SK-N-SH treated with all-trans-retinoic acid at 6 μM for 48 hours (cell line): ENCODE measurements at regions not wholly inside any gene's neighbourhood (a gene's known extent, or its start where the extent isn't known, plus 50 kb on each side); places are given as distances from the start of the nearest gene placed in this dataset.

Experiments used
- CSDC2 ChIP-seq: fragments of 250-450 bp; sonication (Bioruptor Pico); IDR thresholded peaks from 2 replicates; pipeline ENCODE4 v1.5.0; 2020; ENCODE audit warnings: mild to moderate bottlenecking, moderate library complexity
- GLIS3 ChIP-seq: fragments of 250-450 bp; sonication (Bioruptor Pico); IDR thresholded peaks from 2 replicates; pipeline ENCODE4 v1.5.0; 2020; ENCODE audit warnings: mild to moderate bottlenecking, moderate library complexity
- PATZ1 ChIP-seq: fragments of 250-450 bp; sonication (Bioruptor Pico); IDR thresholded peaks from 2 replicates; pipeline ENCODE4 v1.8.0; 2020; ENCODE audit warnings: mild to moderate bottlenecking, moderate library complexity, borderline replicate concordance
- PPARA ChIP-seq: fragments of 250-450 bp; sonication (Bioruptor Pico); IDR thresholded peaks from 2 replicates; pipeline ENCODE4 v1.5.0; 2020; ENCODE audit warnings: mild to moderate bottlenecking, borderline replicate concordance
- RARB ChIP-seq: fragments of 250-450 bp; sonication (Bioruptor Pico); IDR thresholded peaks from 2 replicates; pipeline ENCODE4 v1.8.0; 2021; ENCODE audit warnings: mild to moderate bottlenecking, moderate library complexity
- SNAI2 ChIP-seq: fragments of 250-450 bp; sonication (Bioruptor Pico); IDR thresholded peaks from 2 replicates; pipeline ENCODE4 v1.5.0; 2020; ENCODE audit warnings: mild to moderate bottlenecking, moderate library complexity
- TOX ChIP-seq: fragments of 250-450 bp; sonication (Bioruptor Pico); IDR thresholded peaks from 2 replicates; pipeline ENCODE4 v1.8.0; 2021; ENCODE audit warnings: mild to moderate bottlenecking, moderate library complexity, borderline replicate concordance
- TSHZ2 ChIP-seq: fragments of 250-450 bp; sonication (Bioruptor Pico); IDR thresholded peaks from 2 replicates; pipeline ENCODE4 v1.5.0; 2020; ENCODE audit warnings: mild to moderate bottlenecking, moderate library complexity
- ZC3H10 ChIP-seq: fragments of 250-450 bp; sonication (Bioruptor Pico); IDR thresholded peaks from 2 replicates; pipeline ENCODE4 v1.5.1; 2021; ENCODE audit warnings: mild to moderate bottlenecking, moderate library complexity
- ZFP3 ChIP-seq: fragments of 250-450 bp; sonication (Bioruptor Pico); IDR thresholded peaks from 2 replicates; pipeline ENCODE4 v1.5.0; 2020; ENCODE audit warnings: mild to moderate bottlenecking, moderate library complexity
- ZNF565 ChIP-seq: fragments of 450-650 bp; formaldehyde crosslinking; conservative IDR thresholded peaks from 2 replicates; pipeline ENCODE4 v1.5.0; 2020; ENCODE audit warnings: low read depth, mild to moderate bottlenecking, moderate library complexity
- ZNF8 ChIP-seq: fragments of 450-650 bp; formaldehyde crosslinking; IDR thresholded peaks from 2 replicates; pipeline ENCODE4 v1.5.0; 2020; ENCODE audit warnings: mild to moderate bottlenecking, moderate library complexity

- no peak for TF ChIP-seq CSDC2 (CRISPR knock-in tag)
- TF ChIP-seq PATZ1: no peak
- TF ChIP-seq PPARA (CRISPR knock-in tag): no peak
- no peak for TF ChIP-seq TSHZ2 (CRISPR knock-in tag)
- TF ChIP-seq ZFP3 (CRISPR knock-in tag): no peak
- TF ChIP-seq ZNF8: no peak
- TF ChIP-seq GLIS3 (CRISPR knock-in tag): no peak
- no peak for TF ChIP-seq ZNF565
- TF ChIP-seq SNAI2 (CRISPR knock-in tag): no peak
- no peak for TF ChIP-seq TOX
- no peak for TF ChIP-seq ZC3H10 (CRISPR knock-in tag)
- TF ChIP-seq RARB (CRISPR knock-in tag): no peak
Measured at GRCh38 chr5:38660194-38660668, 103.8 kb upstream of the LIFR start.
